ENCODE measurements at regions not wholly inside any gene's neighbourhood (a gene's known extent, or its start where the extent isn't known, plus 50 kb on each side); places are given as distances from the start of the nearest gene placed in this dataset.

- Histone ChIP-seq H3K27ac (no peak overlapping the region), H3K9me3 (no peaks in the 10 kb centered on the region), H3K4me3 (no peak overlapping the region), H3K27me3 (no peaks in the 10 kb centered on the region), H3K4me1 (no peaks in the 10 kb centered on the region), H3K36me3 (no peaks in the 10 kb centered on the region)
- TF ChIP-seq, protein P1, sequence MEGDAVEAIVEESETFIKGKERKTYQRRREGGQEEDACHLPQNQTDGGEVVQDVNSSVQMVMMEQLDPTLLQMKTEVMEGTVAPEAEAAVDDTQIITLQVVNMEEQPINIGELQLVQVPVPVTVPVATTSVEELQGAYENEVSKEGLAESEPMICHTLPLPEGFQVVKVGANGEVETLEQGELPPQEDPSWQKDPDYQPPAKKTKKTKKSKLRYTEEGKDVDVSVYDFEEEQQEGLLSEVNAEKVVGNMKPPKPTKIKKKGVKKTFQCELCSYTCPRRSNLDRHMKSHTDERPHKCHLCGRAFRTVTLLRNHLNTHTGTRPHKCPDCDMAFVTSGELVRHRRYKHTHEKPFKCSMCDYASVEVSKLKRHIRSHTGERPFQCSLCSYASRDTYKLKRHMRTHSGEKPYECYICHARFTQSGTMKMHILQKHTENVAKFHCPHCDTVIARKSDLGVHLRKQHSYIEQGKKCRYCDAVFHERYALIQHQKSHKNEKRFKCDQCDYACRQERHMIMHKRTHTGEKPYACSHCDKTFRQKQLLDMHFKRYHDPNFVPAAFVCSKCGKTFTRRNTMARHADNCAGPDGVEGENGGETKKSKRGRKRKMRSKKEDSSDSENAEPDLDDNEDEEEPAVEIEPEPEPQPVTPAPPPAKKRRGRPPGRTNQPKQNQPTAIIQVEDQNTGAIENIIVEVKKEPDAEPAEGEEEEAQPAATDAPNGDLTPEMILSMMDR (IDR thresholded peaks at IDR 0.05) = no peak
- ATAC-seq (no peak), DNase-seq (peak in 1 of 5 donors; percentile 34)
- intact Hi-C loops (cut with DNase I) = no loop called here
Observed at GRCh38 chr16:63904182-63904581, 1217.7 kb downstream of the CDH11 start.

- intact Hi-C loops (cut with DNase I) = no loop called here
- no peaks in the 10 kb centered on the region for H3K36me3 ChIP-seq
- no peak for ATAC-seq
- TF ChIP-seq, protein P1 (IDR thresholded peaks at IDR 0.05) = no peak
- TF ChIP-seq POLR2A (IDR thresholded peaks at IDR 0.05) = no peak
- H3K27ac ChIP-seq = no peak overlapping the region
- 64 to 75% (median 72%) methylated on average over 2 of the region's 2 CpGs for WGBS, 4 donors
- DNase-seq = no peak
- no peaks in the 10 kb centered on the region for H3K9me3 ChIP-seq
- H3K4me3 ChIP-seq = no peak overlapping the region
- H3K27me3 ChIP-seq = no peaks in the 10 kb centered on the region
- H3K4me1 ChIP-seq = no peaks in the 10 kb centered on the region
Observed at GRCh38 chr16:63896383-63897109, 1225.3 kb downstream of the CDH11 start.

DNA sequence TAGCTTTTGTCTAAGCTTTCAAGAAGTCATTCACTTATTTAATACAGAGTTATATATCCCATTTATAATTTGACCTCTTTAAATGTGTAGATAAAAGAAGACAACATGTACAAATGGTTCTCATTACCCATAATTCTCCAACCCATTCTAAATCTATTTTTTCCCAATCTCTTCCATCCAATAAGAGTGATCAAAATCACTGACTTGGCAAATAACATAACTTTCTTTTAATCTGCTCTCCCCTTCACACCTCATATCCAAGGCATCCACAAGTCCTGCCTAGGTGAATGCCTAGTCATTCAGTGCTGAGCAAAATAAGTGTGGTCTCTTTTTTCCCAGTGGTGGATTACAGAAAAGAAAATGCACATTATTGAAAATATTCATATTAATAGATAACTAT is 1231.1 kb downstream of the CDH11 start:
- no peak overlapping the region for H3K4me3 ChIP-seq
- TF ChIP-seq, protein P1 (IDR thresholded peaks at IDR 0.05) = no peak
- no peak for TF ChIP-seq POLR2A (IDR thresholded peaks at IDR 0.05)
- DNase-seq = no peak
- no peak for ATAC-seq
- no peak overlapping the region for H3K27ac ChIP-seq
- H3K27me3 ChIP-seq = no peaks in the 10 kb centered on the region
- peaks cover 0 to 17% (median 3%) of the 10 kb centered on the region in 12 donors for H3K4me1 ChIP-seq
- peaks cover 0 to 8% (median 0%) of the 10 kb centered on the region in 12 donors for H3K9me3 ChIP-seq
- intact Hi-C loops (cut with DNase I) = no loop called here
- no peaks in the 10 kb centered on the region for H3K36me3 ChIP-seq

DNA sequence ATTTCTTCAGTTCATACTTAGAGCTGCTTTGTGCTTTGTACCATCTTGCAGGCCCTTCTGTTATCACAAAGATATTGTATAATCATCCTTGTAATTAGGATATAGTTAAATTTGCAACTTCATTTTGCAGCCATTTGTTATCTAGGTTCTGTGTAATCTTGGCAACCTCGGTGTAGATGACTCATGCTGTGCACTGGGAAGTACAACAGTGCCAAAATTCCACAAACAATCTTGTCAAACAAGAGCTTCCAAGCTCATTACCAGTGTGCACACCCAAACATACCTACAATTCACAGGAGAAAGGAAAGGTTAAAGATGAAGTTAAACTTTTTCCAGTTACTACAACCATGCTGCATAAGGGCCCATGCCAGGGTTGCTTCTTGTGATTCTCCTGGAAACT is 1231.8 kb downstream of the CDH11 start:
- WGBS, 4 donors = 0 to 13% (median 2%) methylated on average over 1 of the region's 1 CpG
- TF ChIP-seq, protein P1 (IDR thresholded peaks at IDR 0.05) = no peak
- peaks cover 0 to 17% (median 3%) of the 10 kb centered on the region in 12 donors for H3K4me1 ChIP-seq
- ATAC-seq (peak; percentile 86 to 94 (median 90)), DNase-seq (peak in 4 of 5 donors; percentile 25 to 41 (median 28))
- H3K36me3 ChIP-seq = no peaks in the 10 kb centered on the region
- no peaks in the 10 kb centered on the region for H3K27me3 ChIP-seq
- peaks cover 0 to 8% (median 0%) of the 10 kb centered on the region in 12 donors for H3K9me3 ChIP-seq
- no peak overlapping the region for H3K27ac ChIP-seq
- intact Hi-C loops (cut with DNase I) = no loop called here
- no peak overlapping the region for H3K4me3 ChIP-seq
